ENCODE measurements at regions not wholly inside any gene's neighbourhood (a gene's known extent, or its start where the extent isn't known, plus 50 kb on each side); places are given as distances from the start of the nearest gene placed in this dataset.

GRCh38 chr15:66842710-66843441 lies 140.8 kb downstream of the SMAD6 start:
- TF ChIP-seq, protein P1, sequence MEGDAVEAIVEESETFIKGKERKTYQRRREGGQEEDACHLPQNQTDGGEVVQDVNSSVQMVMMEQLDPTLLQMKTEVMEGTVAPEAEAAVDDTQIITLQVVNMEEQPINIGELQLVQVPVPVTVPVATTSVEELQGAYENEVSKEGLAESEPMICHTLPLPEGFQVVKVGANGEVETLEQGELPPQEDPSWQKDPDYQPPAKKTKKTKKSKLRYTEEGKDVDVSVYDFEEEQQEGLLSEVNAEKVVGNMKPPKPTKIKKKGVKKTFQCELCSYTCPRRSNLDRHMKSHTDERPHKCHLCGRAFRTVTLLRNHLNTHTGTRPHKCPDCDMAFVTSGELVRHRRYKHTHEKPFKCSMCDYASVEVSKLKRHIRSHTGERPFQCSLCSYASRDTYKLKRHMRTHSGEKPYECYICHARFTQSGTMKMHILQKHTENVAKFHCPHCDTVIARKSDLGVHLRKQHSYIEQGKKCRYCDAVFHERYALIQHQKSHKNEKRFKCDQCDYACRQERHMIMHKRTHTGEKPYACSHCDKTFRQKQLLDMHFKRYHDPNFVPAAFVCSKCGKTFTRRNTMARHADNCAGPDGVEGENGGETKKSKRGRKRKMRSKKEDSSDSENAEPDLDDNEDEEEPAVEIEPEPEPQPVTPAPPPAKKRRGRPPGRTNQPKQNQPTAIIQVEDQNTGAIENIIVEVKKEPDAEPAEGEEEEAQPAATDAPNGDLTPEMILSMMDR (IDR thresholded peaks at IDR 0.05; ENCODE audit: unreplicated experiment in 3 of 3) = no peak
- Mint-ChIP-seq H3K9me3 (no peaks in the 10 kb centered on the region), H3K4me3 (peak overlapping the region; percentile 68 to 81 (median 79)), H3K27me3 (ENCODE audit: low read depth) (peaks cover 22% of the 10 kb centered on the region), H3K36me3 (ENCODE audit: low read depth) (no peaks in the 10 kb centered on the region), H3K4me1 (peaks cover 41% of the 10 kb centered on the region), H3K27ac (peak overlapping the region; percentile 60 to 87 (median 82))

GRCh38 chr15:66843581-66843980 lies 141.5 kb downstream of the SMAD6 start:
- TF ChIP-seq, protein P1 (IDR thresholded peaks at IDR 0.05; ENCODE audit: unreplicated experiment in 3 of 3) = no peak
- Mint-ChIP-seq H3K4me1 (peaks cover 41% of the 10 kb centered on the region), H3K27me3 (ENCODE audit: low read depth) (peaks cover 26% of the 10 kb centered on the region), H3K27ac (peak overlapping the region; percentile 60 to 87 (median 82)), H3K9me3 (no peaks in the 10 kb centered on the region), H3K36me3 (ENCODE audit: low read depth) (no peaks in the 10 kb centered on the region), H3K4me3 (peak overlapping the region; percentile 53 to 81 (median 79))

- Mint-ChIP-seq H3K4me1 (peaks cover 37% of the 10 kb centered on the region), H3K27ac (peak overlapping the region; percentile 60 to 87 (median 82)), H3K9me3 (no peaks in the 10 kb centered on the region), H3K27me3 (ENCODE audit: low read depth) (peaks cover 26% of the 10 kb centered on the region), H3K4me3 (peak overlapping the region; percentile 53 to 81 (median 79)), H3K36me3 (ENCODE audit: low read depth) (no peaks in the 10 kb centered on the region)
- TF ChIP-seq, protein P1 (IDR thresholded peaks at IDR 0.05; ENCODE audit: unreplicated experiment in 3 of 3) = no peak
Observed at GRCh38 chr15:66844041-66844746, 142.2 kb downstream of the SMAD6 start.

- peak overlapping the region in 1 of 3 experiments; percentile 31 for H3K4me3 Mint-ChIP-seq
- H3K27ac Mint-ChIP-seq = peak overlapping the region in 2 of 3 experiments; percentile 2 to 39
Observed at GRCh38 chr15:66844747-66845145, 142.7 kb downstream of the SMAD6 start.

DNA sequence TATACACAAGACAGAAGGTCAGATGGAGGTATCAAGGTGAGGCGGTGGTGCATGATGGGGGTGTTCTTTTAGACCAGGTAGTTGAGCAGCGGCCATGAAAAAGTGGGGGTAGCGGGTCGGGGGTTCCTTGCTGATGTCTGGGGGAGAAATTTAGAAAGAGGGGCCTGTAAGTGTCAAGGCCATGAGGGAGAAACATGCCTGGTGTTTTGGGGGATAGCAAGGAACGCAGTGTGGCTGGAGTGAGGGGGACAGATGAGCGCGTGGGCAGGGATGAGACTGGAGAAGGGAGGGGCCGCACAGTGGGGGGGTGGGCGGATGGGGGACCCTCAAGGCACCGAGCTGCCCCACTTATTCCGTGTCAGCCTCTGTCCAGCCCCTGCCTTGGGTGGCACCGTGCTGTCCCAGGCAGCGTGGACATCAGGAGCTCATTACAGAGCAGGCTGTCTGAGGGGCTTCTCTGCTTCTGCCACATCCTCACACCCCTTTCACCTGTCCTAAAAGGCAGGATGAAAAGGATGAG lies 143.3 kb downstream of the SMAD6 start:
- Mint-ChIP-seq H3K27ac (peak overlapping the region in 2 of 3 experiments; percentile 13 to 34), H3K9me3 (no peaks in the 10 kb centered on the region), H3K4me3 (no peak overlapping the region), H3K4me1 (peaks cover 29% of the 10 kb centered on the region), H3K27me3 (ENCODE audit: low read depth) (peaks cover 26% of the 10 kb centered on the region), H3K36me3 (ENCODE audit: low read depth) (no peaks in the 10 kb centered on the region)
- TF ChIP-seq, protein P1 (IDR thresholded peaks at IDR 0.05; ENCODE audit: unreplicated experiment in 3 of 3) = no peak

More at GRCh38 chr15:66844747-66845145, 142.7 kb downstream of the SMAD6 start:
- TF ChIP-seq, protein P1 (IDR thresholded peaks at IDR 0.05; ENCODE audit: unreplicated experiment in 3 of 3) = no peak
- H3K36me3 Mint-ChIP-seq (ENCODE audit: low read depth) = no peaks in the 10 kb centered on the region
- peaks cover 26% of the 10 kb centered on the region for H3K27me3 Mint-ChIP-seq (ENCODE audit: low read depth)
- H3K4me1 Mint-ChIP-seq = peaks cover 31% of the 10 kb centered on the region
- no peaks in the 10 kb centered on the region for H3K9me3 Mint-ChIP-seq
